ENCODE measurements at regions not wholly inside any gene's neighbourhood (a gene's known extent, or its start where the extent isn't known, plus 50 kb on each side); places are given as distances from the start of the nearest gene placed in this dataset.

- no peak for ATAC-seq
- Mint-ChIP-seq H3K36me3 (no peaks in the 10 kb centered on the region), H3K4me3 (no peak overlapping the region), H3K4me1 (ENCODE audit: low read depth in 2 of 2) (peaks cover 0 to 4% of the 10 kb centered on the region in 2 donors), H3K9me3 (no peaks in the 10 kb centered on the region), H3K27ac (no peak overlapping the region), H3K27me3 (peaks cover 13 to 15% of the 10 kb centered on the region in 2 donors)
- DNase-seq (ENCODE audit: low spot score), result no peak
These were observed 262.0 kb upstream of the JARID2 start for GRCh38 chr6:14983599-14984518.

GRCh38 chr6:14984519-14984853 lies 261.4 kb upstream of the JARID2 start:
- Mint-ChIP-seq H3K36me3 (no peaks in the 10 kb centered on the region), H3K4me3 (no peak overlapping the region), H3K27me3 (peaks cover 13 to 15% of the 10 kb centered on the region in 2 donors), H3K27ac (no peak overlapping the region), H3K9me3 (no peaks in the 10 kb centered on the region), H3K4me1 (ENCODE audit: low read depth in 2 of 2) (peaks cover 0 to 4% of the 10 kb centered on the region in 2 donors)
- no peak for ATAC-seq
- no peak for DNase-seq (ENCODE audit: low spot score)

GRCh38 chr6:14985366-14985765 lies 260.5 kb upstream of the JARID2 start:
- Mint-ChIP-seq H3K36me3 (no peaks in the 10 kb centered on the region), H3K9me3 (no peaks in the 10 kb centered on the region), H3K27ac (peak overlapping the region in 1 of 2 donors; percentile 1), H3K4me1 (ENCODE audit: low read depth in 2 of 2) (peaks cover 0 to 4% of the 10 kb centered on the region in 2 donors), H3K4me3 (no peak overlapping the region), H3K27me3 (peaks cover 10 to 15% of the 10 kb centered on the region in 2 donors)
- ATAC-seq, result no peak
- no peak for DNase-seq (ENCODE audit: low spot score)

GRCh38 chr6:14986370-14986769 lies 259.5 kb upstream of the JARID2 start:
- H3K27ac Mint-ChIP-seq, result no peak overlapping the region
- no peak for DNase-seq (ENCODE audit: low spot score)
- peaks cover 0 to 4% of the 10 kb centered on the region in 2 donors for H3K4me1 Mint-ChIP-seq (ENCODE audit: low read depth in 2 of 2)
- H3K36me3 Mint-ChIP-seq, result no peaks in the 10 kb centered on the region
- H3K4me3 Mint-ChIP-seq, result no peak overlapping the region
- ATAC-seq, result no peak
- peaks cover 10 to 15% of the 10 kb centered on the region in 2 donors for H3K27me3 Mint-ChIP-seq
- H3K9me3 Mint-ChIP-seq, result no peaks in the 10 kb centered on the region

GRCh38 chr6:14987490-14987889 lies 258.4 kb upstream of the JARID2 start:
- peaks cover 6 to 15% of the 10 kb centered on the region in 2 donors for H3K27me3 Mint-ChIP-seq
- DNase-seq (ENCODE audit: low spot score) (no peak), ATAC-seq (no peak)
- H3K4me1 Mint-ChIP-seq (ENCODE audit: low read depth in 2 of 2), result peaks cover 0 to 4% of the 10 kb centered on the region in 2 donors
- H3K4me3 Mint-ChIP-seq, result no peak overlapping the region
- H3K27ac Mint-ChIP-seq, result peak overlapping the region in 1 of 2 donors; percentile 76
- H3K36me3 Mint-ChIP-seq, result no peaks in the 10 kb centered on the region
- no peaks in the 10 kb centered on the region for H3K9me3 Mint-ChIP-seq

GRCh38 chr6:14992382-14992781 lies 253.5 kb upstream of the JARID2 start:
- H3K36me3 Mint-ChIP-seq, result no peaks in the 10 kb centered on the region
- no peaks in the 10 kb centered on the region for H3K9me3 Mint-ChIP-seq
- H3K4me3 Mint-ChIP-seq, result no peak overlapping the region
- no peak for ATAC-seq
- peaks cover 0 to 7% of the 10 kb centered on the region in 2 donors for H3K27me3 Mint-ChIP-seq
- DNase-seq (ENCODE audit: low spot score), result no peak
- H3K4me1 Mint-ChIP-seq (ENCODE audit: low read depth in 2 of 2), result peaks cover 0 to 4% of the 10 kb centered on the region in 2 donors
- peak overlapping the region in 1 of 2 donors; percentile 35 for H3K27ac Mint-ChIP-seq

- H3K27ac Mint-ChIP-seq, result no peak overlapping the region
- H3K4me1 Mint-ChIP-seq (ENCODE audit: low read depth in 2 of 2), result peaks cover 0 to 4% of the 10 kb centered on the region in 2 donors
- ATAC-seq, result no peak
- no peak for DNase-seq (ENCODE audit: low spot score)
- no peak overlapping the region for H3K4me3 Mint-ChIP-seq
- H3K27me3 Mint-ChIP-seq, result peaks cover 0 to 7% of the 10 kb centered on the region in 2 donors
- no peaks in the 10 kb centered on the region for H3K36me3 Mint-ChIP-seq
- H3K9me3 Mint-ChIP-seq, result no peaks in the 10 kb centered on the region
These were observed 250.7 kb upstream of the JARID2 start for GRCh38 chr6:14995208-14995607.

- Mint-ChIP-seq H3K27ac (no peak overlapping the region), H3K36me3 (no peaks in the 10 kb centered on the region), H3K27me3 (peaks cover 0 to 7% of the 10 kb centered on the region in 2 donors)
These were observed 249.8 kb upstream of the JARID2 start for GRCh38 chr6:14995966-14996602.

GRCh38 chr6:14996892-14997291 lies 249.0 kb upstream of the JARID2 start:
- Mint-ChIP-seq H3K27me3 (peaks cover 0 to 7% of the 10 kb centered on the region in 2 donors), H3K36me3 (no peaks in the 10 kb centered on the region), H3K4me1 (ENCODE audit: low read depth in 2 of 2) (peaks cover 0 to 4% of the 10 kb centered on the region in 2 donors), H3K4me3 (no peak overlapping the region), H3K9me3 (no peaks in the 10 kb centered on the region), H3K27ac (no peak overlapping the region)
- no peak for ATAC-seq
- no peak for DNase-seq (ENCODE audit: low spot score)

More at GRCh38 chr6:14995966-14996602, 249.8 kb upstream of the JARID2 start:
- no peak for ATAC-seq
- H3K4me1 Mint-ChIP-seq (ENCODE audit: low read depth in 2 of 2), result peaks cover 0 to 4% of the 10 kb centered on the region in 2 donors
- no peak for DNase-seq (ENCODE audit: low spot score)
- no peak overlapping the region for H3K4me3 Mint-ChIP-seq
- no peaks in the 10 kb centered on the region for H3K9me3 Mint-ChIP-seq

- no peak overlapping the region for H3K4me3 Mint-ChIP-seq
- H3K4me1 Mint-ChIP-seq (ENCODE audit: low read depth in 2 of 2), result peaks cover 0 to 4% of the 10 kb centered on the region in 2 donors
- H3K36me3 Mint-ChIP-seq, result no peaks in the 10 kb centered on the region
- no peaks in the 10 kb centered on the region for H3K9me3 Mint-ChIP-seq
- ATAC-seq (no peak), DNase-seq (ENCODE audit: low spot score) (no peak)
- H3K27ac Mint-ChIP-seq, result no peak overlapping the region
- peaks cover 0 to 7% of the 10 kb centered on the region in 2 donors for H3K27me3 Mint-ChIP-seq
These were observed 248.4 kb upstream of the JARID2 start for GRCh38 chr6:14997507-14997906.

- Mint-ChIP-seq H3K9me3 (no peaks in the 10 kb centered on the region), H3K4me3 (no peak overlapping the region), H3K27ac (peak overlapping the region in 1 of 2 donors; percentile 79), H3K36me3 (no peaks in the 10 kb centered on the region), H3K27me3 (peaks cover 0 to 4% of the 10 kb centered on the region in 2 donors), H3K4me1 (ENCODE audit: low read depth in 2 of 2) (no peaks in the 10 kb centered on the region)
- DNase-seq (ENCODE audit: low spot score), result no peak
- no peak for ATAC-seq
These were observed 246.8 kb upstream of the JARID2 start for GRCh38 chr6:14999106-14999505.

- no peaks in the 10 kb centered on the region for H3K4me1 Mint-ChIP-seq (ENCODE audit: low read depth in 2 of 2)
These were observed 244.5 kb upstream of the JARID2 start for GRCh38 chr6:15001326-15001910.

GRCh38 chr6:15008269-15008668 lies 237.6 kb upstream of the JARID2 start:
- Mint-ChIP-seq H3K9me3 (no peaks in the 10 kb centered on the region), H3K4me1 (ENCODE audit: low read depth in 2 of 2) (peaks cover 6 to 9% of the 10 kb centered on the region in 2 donors), H3K27me3 (peaks cover 0 to 3% of the 10 kb centered on the region in 2 donors), H3K4me3 (no peak overlapping the region), H3K36me3 (no peaks in the 10 kb centered on the region), H3K27ac (peak overlapping the region in 1 of 2 donors; percentile 23)
- DNase-seq (ENCODE audit: low spot score), result no peak
- no peak for ATAC-seq

More at GRCh38 chr6:15001326-15001910, 244.5 kb upstream of the JARID2 start:
- H3K36me3 Mint-ChIP-seq, result no peaks in the 10 kb centered on the region
- H3K9me3 Mint-ChIP-seq, result no peaks in the 10 kb centered on the region
- H3K4me3 Mint-ChIP-seq, result no peak overlapping the region
- peaks cover 0 to 4% of the 10 kb centered on the region in 2 donors for H3K27me3 Mint-ChIP-seq
- no peak for DNase-seq (ENCODE audit: low spot score)
- no peak for ATAC-seq
- H3K27ac Mint-ChIP-seq, result no peak overlapping the region

- peak overlapping the region in 1 of 2 donors; percentile 33 for H3K27ac Mint-ChIP-seq
- H3K9me3 Mint-ChIP-seq, result no peaks in the 10 kb centered on the region
- no peak for ATAC-seq
- no peak overlapping the region for H3K4me3 Mint-ChIP-seq
- H3K27me3 Mint-ChIP-seq, result no peaks in the 10 kb centered on the region
- peaks cover 8% of the 10 kb centered on the region for H3K36me3 Mint-ChIP-seq
- H3K4me1 Mint-ChIP-seq (ENCODE audit: low read depth in 2 of 2), result peaks cover 23 to 26% of the 10 kb centered on the region in 2 donors
- no peak for DNase-seq (ENCODE audit: low spot score)
These were observed 230.9 kb upstream of the JARID2 start for GRCh38 chr6:15014958-15015357.
